CD8-positive, alpha-beta memory T cell (primary cell): ENCODE measurements at regions not wholly inside any gene's neighbourhood (a gene's known extent, or its start where the extent isn't known, plus 50 kb on each side); places are given as distances from the start of the nearest gene placed in this dataset.
"Not testable (repeated sequence)": the region's sequence is repeated elsewhere in the genome, so short reads cannot be mapped to it uniquely, and the experiment has no call there.

Experiments
- CTCF ChIA-PET: fragments of 350-600 bp; sonication (Branson Sonifier 250); formaldehyde crosslinking; loops from one replicate; lab custom pipeline; 2021; ENCODE audit warnings: antibody characterized with exemption; lab: Charles Lee
- POLR2A ChIA-PET: fragments of 350-600 bp; sonication (Branson Sonifier 250); formaldehyde crosslinking; loops from one replicate; lab custom pipeline; 2021; ENCODE audit warnings: antibody characterized with exemption; lab: Charles Lee
- DNase-seq, 5 donors: peaks; one replicate each; pipeline versions ENCODE4 v3.0.0 to v3.0.0-alpha.2; 2020 to 2022; ENCODE audit warnings: mixed read lengths in 1 of 5
- H3K27ac ChIP-seq: one replicate; pipeline ENCODE4 v1.7.0; 2013; ENCODE audit warnings: low read depth, mild to moderate bottlenecking, low read length, moderate library complexity
- H3K27me3 ChIP-seq: 2 replicates; pipeline ENCODE4 v1.7.0; 2013; ENCODE audit warnings: low read length, mild to moderate bottlenecking; ENCODE audit not compliant: insufficient read depth, poor library complexity, severe bottlenecking
- H3K36me3 ChIP-seq: 2 replicates; pipeline ENCODE4 v1.7.0; 2013; ENCODE audit warnings: mild to moderate bottlenecking, low read length, moderate library complexity; ENCODE audit not compliant: insufficient read depth
- H3K4me1 ChIP-seq: 2 replicates; pipeline ENCODE4 v1.7.0; 2013; ENCODE audit warnings: mild to moderate bottlenecking, low read length, moderate library complexity; ENCODE audit not compliant: insufficient read depth
- H3K4me3 ChIP-seq: 2 replicates; pipeline ENCODE4 v1.7.0; 2013; ENCODE audit warnings: mild to moderate bottlenecking, low read length
- H3K9me3 ChIP-seq: 2 replicates; pipeline ENCODE4 v1.7.0; 2013; ENCODE audit warnings: mild to moderate bottlenecking, low read length
- H3K27ac Mint-ChIP-seq, 8 donors: one replicate each; pipeline ENCODE4 v1.8.0; 2020 to 2021; ENCODE audit warnings: mixed read lengths in 8 of 8, mild to moderate bottlenecking in 6 of 8, inconsistent platforms in 3 of 8, moderate library complexity in 3 of 8
- H3K27me3 Mint-ChIP-seq, 2 donors: one replicate each; pipeline ENCODE4 v1.8.0; 2020 to 2021; ENCODE audit warnings: mixed read lengths in 2 of 2, mild to moderate bottlenecking in 1 of 2, moderate library complexity in 1 of 2
- H3K36me3 Mint-ChIP-seq, 3 donors: one replicate each; pipeline ENCODE4 v1.8.0; 2020 to 2021; ENCODE audit warnings: mixed read lengths in 3 of 3, inconsistent platforms in 1 of 3, mild to moderate bottlenecking in 1 of 3
- H3K4me1 Mint-ChIP-seq, 3 donors: one replicate each; pipeline ENCODE4 v1.8.0; 2020 to 2021; ENCODE audit warnings: mixed read lengths in 3 of 3, inconsistent platforms in 1 of 3, mild to moderate bottlenecking in 1 of 3
- H3K4me3 Mint-ChIP-seq, 7 donors: one replicate each; pipeline ENCODE4 v1.8.0; 2020 to 2021; ENCODE audit warnings: mixed read lengths in 7 of 7, mild to moderate bottlenecking in 6 of 7, moderate library complexity in 4 of 7, inconsistent platforms in 2 of 7
- H3K9me3 Mint-ChIP-seq, 5 donors: one replicate each; pipeline ENCODE4 v1.8.0; 2020 to 2022; ENCODE audit warnings: mixed read lengths in 5 of 5, mild to moderate bottlenecking in 3 of 5, moderate library complexity in 2 of 5, inconsistent platforms in 1 of 5

GRCh38 chr1:30102605-30103004 is 620.8 kb downstream of the MATN1 start:
- H3K9me3 Mint-ChIP-seq = no peaks in the 10 kb centered on the region
- DNase-seq = no peak
- Histone ChIP-seq H3K36me3 (no peaks in the 10 kb centered on the region), H3K4me1 (no peaks in the 10 kb centered on the region), H3K4me3 (no peak overlapping the region), H3K9me3 (no peaks in the 10 kb centered on the region), H3K27me3 (no peaks in the 10 kb centered on the region), H3K27ac (no peak overlapping the region)
- H3K27ac Mint-ChIP-seq = no peak overlapping the region
- H3K27me3 Mint-ChIP-seq = peaks cover 5 to 25% of the 10 kb centered on the region in 2 donors
- ChIA-PET CTCF (no interaction called here), POLR2A (no interaction called here)
- no peaks in the 10 kb centered on the region for H3K36me3 Mint-ChIP-seq
- H3K4me1 Mint-ChIP-seq = no peaks in the 10 kb centered on the region
- no peak overlapping the region for H3K4me3 Mint-ChIP-seq

DNA sequence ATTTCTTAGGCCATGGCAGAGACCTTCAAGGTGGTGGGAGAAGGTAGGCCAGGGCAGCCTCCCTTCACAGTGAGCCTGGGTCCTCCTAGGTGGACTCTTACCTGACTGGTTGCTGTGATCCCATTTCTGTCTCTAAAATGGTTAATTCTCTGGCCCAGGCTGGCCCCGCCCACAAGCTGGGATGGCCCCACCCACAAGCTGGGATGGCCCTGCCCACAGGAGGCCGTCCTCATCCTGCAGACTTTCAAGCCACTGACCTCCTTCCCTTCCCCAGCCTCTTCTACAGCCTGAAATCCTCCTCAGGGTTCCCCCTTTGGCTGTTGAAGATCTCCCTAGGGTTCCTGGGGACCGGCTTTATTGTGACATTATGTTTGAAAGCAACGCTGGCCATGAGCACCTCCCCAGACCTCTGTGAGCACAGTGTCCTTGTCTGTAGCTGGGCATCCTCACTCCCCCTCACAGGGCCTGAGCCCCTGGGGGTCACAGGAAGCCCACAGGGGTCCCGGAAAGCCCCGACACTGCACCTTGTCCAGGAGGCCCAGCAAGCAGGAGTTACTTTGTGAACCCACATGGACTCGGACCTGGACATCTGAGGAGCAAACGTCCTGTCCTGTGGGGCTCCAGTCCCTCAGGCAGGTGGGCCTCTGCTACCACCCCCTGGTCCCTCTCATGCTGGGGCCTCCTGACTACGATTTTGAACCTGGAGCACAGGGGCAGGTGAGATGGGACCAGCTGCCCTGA is 621.7 kb downstream of the MATN1 start:
- no peak for DNase-seq
- Mint-ChIP-seq H3K9me3 (no peaks in the 10 kb centered on the region), H3K27ac (no peak overlapping the region), H3K4me1 (no peaks in the 10 kb centered on the region), H3K4me3 (no peak overlapping the region), H3K27me3 (peaks cover 3 to 17% of the 10 kb centered on the region in 2 donors), H3K36me3 (no peaks in the 10 kb centered on the region)
- Histone ChIP-seq H3K36me3 (no peaks in the 10 kb centered on the region), H3K4me1 (no peaks in the 10 kb centered on the region), H3K27me3 (no peaks in the 10 kb centered on the region), H3K27ac (no peak overlapping the region), H3K4me3 (no peak overlapping the region), H3K9me3 (no peaks in the 10 kb centered on the region)
- ChIA-PET CTCF (no interaction called here), POLR2A (no interaction called here)

- no peaks in the 10 kb centered on the region for H3K36me3 Mint-ChIP-seq
- no peaks in the 10 kb centered on the region for H3K36me3 ChIP-seq
- ChIA-PET CTCF (no interaction called here), POLR2A (no interaction called here)
- no peaks in the 10 kb centered on the region for H3K4me1 Mint-ChIP-seq
- H3K27me3 Mint-ChIP-seq = peaks cover 3 to 15% of the 10 kb centered on the region in 2 donors
- no peak overlapping the region for H3K4me3 Mint-ChIP-seq
- H3K27me3 ChIP-seq = no peaks in the 10 kb centered on the region
- H3K27ac ChIP-seq = no peak overlapping the region
- no peaks in the 10 kb centered on the region for H3K9me3 ChIP-seq
- DNase-seq = no peak
- H3K9me3 Mint-ChIP-seq = no peaks in the 10 kb centered on the region
- no peak overlapping the region for H3K27ac Mint-ChIP-seq
- no peaks in the 10 kb centered on the region for H3K4me1 ChIP-seq
- H3K4me3 ChIP-seq = no peak overlapping the region
Observed at GRCh38 chr1:30101016-30101415, 622.4 kb downstream of the MATN1 start.

DNA sequence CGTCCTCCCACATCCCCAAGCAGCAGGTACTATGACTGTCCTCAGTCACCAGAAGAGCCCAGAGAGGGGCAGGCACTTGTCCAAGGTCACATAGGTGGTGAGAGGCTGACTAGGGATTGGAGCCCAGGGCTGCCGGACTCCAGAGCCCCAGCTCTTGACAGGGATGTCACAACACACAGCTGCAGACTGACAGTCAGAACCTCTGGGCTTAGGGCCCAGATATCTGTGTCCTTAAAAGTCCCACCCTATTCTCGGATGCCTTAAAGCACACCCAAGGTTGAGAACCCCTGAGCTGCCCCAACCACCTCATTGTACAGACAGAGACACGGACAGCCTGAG is 622.9 kb downstream of the MATN1 start:
- Histone ChIP-seq H3K27me3 (no peaks in the 10 kb centered on the region), H3K27ac (no peak overlapping the region), H3K4me1 (no peaks in the 10 kb centered on the region), H3K9me3 (no peaks in the 10 kb centered on the region), H3K36me3 (no peaks in the 10 kb centered on the region), H3K4me3 (no peak overlapping the region)
- ChIA-PET POLR2A (no interaction called here), CTCF (no interaction called here)
- Mint-ChIP-seq H3K4me1 (no peaks in the 10 kb centered on the region), H3K36me3 (no peaks in the 10 kb centered on the region), H3K9me3 (no peaks in the 10 kb centered on the region), H3K4me3 (no peak overlapping the region), H3K27me3 (peaks cover 3 to 15% of the 10 kb centered on the region in 2 donors), H3K27ac (peak overlapping the region in 1 of 8 donors; percentile 84)
- DNase-seq = no peak

GRCh38 chr1:30099587-30100523 is 623.5 kb downstream of the MATN1 start:
- Histone ChIP-seq H3K27me3 (no peaks in the 10 kb centered on the region), H3K4me3 (no peak overlapping the region), H3K4me1 (no peaks in the 10 kb centered on the region), H3K36me3 (no peaks in the 10 kb centered on the region), H3K27ac (no peak overlapping the region), H3K9me3 (no peaks in the 10 kb centered on the region)
- Mint-ChIP-seq H3K4me1 (no peaks in the 10 kb centered on the region), H3K27me3 (peaks cover 3 to 15% of the 10 kb centered on the region in 2 donors), H3K36me3 (no peaks in the 10 kb centered on the region), H3K27ac (no peak overlapping the region), H3K9me3 (no peaks in the 10 kb centered on the region), H3K4me3 (no peak overlapping the region)
- ChIA-PET CTCF (no interaction called here), POLR2A (no interaction called here)
- no peak for DNase-seq

GRCh38 chr1:30097851-30098250 is 625.5 kb downstream of the MATN1 start:
- CTCF ChIA-PET, H3K4me1 Mint-ChIP-seq, H3K4me3 Mint-ChIP-seq, H3K27me3 ChIP-seq, H3K4me1 ChIP-seq, H3K36me3 Mint-ChIP-seq, H3K4me3 ChIP-seq, H3K27ac Mint-ChIP-seq, H3K27ac ChIP-seq, POLR2A ChIA-PET, DNase-seq, H3K36me3 ChIP-seq, H3K9me3 ChIP-seq: not testable (repeated sequence)
- peaks cover 3 to 11% (median 9%) of the 10 kb centered on the region in 5 donors for H3K9me3 Mint-ChIP-seq
- H3K27me3 Mint-ChIP-seq = peaks cover 2 to 19% of the 10 kb centered on the region in 2 donors

DNA sequence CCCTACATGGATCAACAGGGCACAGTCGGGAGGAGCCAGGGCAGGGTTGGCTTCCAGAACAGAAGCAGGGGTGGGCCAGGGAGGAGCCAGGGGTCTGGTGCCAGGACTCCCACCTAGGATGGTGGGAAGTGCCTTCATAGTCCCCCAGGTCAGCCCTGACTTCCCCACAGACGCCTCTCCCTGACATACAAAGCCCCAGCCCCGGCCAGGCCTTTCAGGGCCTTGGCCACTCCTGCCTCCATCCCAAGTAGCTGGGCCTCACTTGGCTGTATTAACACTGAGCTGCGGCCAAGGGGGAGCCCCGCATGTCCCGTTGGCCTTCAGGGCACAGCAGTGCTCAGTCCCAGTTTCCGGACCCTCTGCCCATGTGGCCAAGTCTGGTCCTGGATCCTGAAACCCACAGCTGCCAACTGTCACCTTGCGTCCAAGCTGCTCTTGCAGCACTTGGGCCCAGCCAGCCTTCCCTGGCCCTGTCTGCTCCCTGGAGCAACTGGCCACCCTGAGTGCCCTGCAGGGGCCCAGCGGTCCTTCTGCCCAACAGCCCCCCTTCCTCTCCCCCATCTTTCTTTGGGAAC is 627.8 kb downstream of the MATN1 start:
- H3K9me3 Mint-ChIP-seq = peaks cover 12 to 31% (median 28%) of the 10 kb centered on the region in 5 donors
- Histone ChIP-seq H3K36me3 (no peaks in the 10 kb centered on the region), H3K4me1 (no peaks in the 10 kb centered on the region), H3K9me3 (no peaks in the 10 kb centered on the region), H3K27ac (no peak overlapping the region), H3K27me3 (no peaks in the 10 kb centered on the region), H3K4me3 (no peak overlapping the region)
- DNase-seq = no peak
- H3K4me1 Mint-ChIP-seq = no peaks in the 10 kb centered on the region
- H3K27me3 Mint-ChIP-seq = peaks cover 6 to 24% of the 10 kb centered on the region in 2 donors
- peaks cover 0 to 20% (median 0%) of the 10 kb centered on the region in 3 donors for H3K36me3 Mint-ChIP-seq
- ChIA-PET CTCF (no interaction called here), POLR2A (no interaction called here)
- H3K27ac Mint-ChIP-seq = no peak overlapping the region
- no peak overlapping the region for H3K4me3 Mint-ChIP-seq

DNA sequence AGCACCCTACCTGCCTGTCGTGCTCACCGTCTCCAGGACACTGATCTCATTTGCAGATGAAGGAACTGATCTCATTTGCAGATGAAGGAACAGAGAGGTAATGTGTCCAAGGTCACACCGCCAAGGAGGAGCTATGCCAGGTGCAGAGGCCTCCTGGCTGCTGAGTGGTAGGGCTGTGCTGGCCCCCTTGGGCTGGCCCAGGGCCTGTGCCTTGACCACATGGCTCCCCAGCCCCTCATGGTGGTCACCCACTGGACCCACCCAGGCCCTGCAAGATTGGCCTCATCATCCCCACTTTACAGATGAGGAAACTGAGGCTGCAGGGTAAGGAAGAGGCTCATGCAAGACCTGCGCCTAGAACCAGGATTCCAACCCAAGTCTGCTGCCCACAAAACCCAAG is 628.3 kb downstream of the MATN1 start:
- no peaks in the 10 kb centered on the region for H3K4me1 ChIP-seq
- Mint-ChIP-seq H3K27ac (no peak overlapping the region), H3K4me3 (no peak overlapping the region), H3K4me1 (no peaks in the 10 kb centered on the region), H3K9me3 (peaks cover 12 to 31% (median 28%) of the 10 kb centered on the region in 5 donors), H3K27me3 (peaks cover 6 to 21% of the 10 kb centered on the region in 2 donors), H3K36me3 (peaks cover 0 to 20% (median 0%) of the 10 kb centered on the region in 3 donors)
- H3K4me3 ChIP-seq = no peak overlapping the region
- CTCF ChIA-PET = no interaction called here
- H3K27me3 ChIP-seq = no peaks in the 10 kb centered on the region
- H3K9me3 ChIP-seq = no peaks in the 10 kb centered on the region
- no peak overlapping the region for H3K27ac ChIP-seq
- no peaks in the 10 kb centered on the region for H3K36me3 ChIP-seq
- DNase-seq = no peak
- POLR2A ChIA-PET = no interaction called here
